ENCODE measurements at regions not wholly inside any gene's neighbourhood (a gene's known extent, or its start where the extent isn't known, plus 50 kb on each side); places are given as distances from the start of the nearest gene placed in this dataset.
"Not testable (repeated sequence)": the region's sequence is repeated elsewhere in the genome, so short reads cannot be mapped to it uniquely, and the experiment has no call there.

DNA sequence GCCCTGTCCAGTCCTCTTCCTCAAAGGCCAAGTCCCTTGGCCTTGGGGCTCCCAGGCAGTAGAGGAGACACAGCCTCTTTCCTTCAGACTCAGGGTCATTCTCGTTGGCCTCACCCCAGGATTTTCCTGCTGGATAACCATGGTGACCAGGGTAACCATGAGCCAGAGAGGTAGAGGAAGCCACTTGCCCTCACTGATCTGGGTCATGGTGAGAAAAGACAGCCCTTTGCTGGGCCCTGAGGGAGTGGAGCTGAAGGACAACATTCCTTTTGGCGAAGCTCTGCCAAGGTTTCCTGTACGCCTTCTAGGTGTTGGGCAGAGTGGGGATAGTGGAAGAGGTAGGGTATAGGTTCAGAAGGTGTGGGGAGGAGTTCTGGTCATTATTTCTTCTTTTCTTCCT, 53.1 kb upstream of the WNT4 start:
- DNase-seq (ENCODE audit: low read depth), result no peak

DNA sequence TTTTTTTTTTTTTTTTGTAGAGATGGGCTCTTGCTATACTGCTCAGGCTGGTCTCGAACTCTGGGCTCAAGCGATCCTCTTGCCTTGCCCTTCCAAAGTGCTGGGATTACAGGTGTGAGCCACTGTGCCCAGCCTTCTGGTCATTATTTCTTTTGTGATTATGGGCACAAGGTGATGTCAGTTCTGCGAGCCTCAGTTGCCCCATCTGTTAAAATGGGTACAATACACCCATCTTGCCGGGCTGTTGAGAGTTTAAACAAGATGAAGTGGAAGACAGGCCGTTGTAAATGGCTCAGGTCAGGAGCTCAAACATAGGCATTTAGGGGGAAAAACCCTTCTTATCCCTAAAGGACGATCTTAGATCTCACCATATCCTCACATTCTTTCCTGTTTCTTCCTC, 53.7 kb upstream of the WNT4 start:
- DNase-seq (ENCODE audit: low read depth), result no peak

DNA sequence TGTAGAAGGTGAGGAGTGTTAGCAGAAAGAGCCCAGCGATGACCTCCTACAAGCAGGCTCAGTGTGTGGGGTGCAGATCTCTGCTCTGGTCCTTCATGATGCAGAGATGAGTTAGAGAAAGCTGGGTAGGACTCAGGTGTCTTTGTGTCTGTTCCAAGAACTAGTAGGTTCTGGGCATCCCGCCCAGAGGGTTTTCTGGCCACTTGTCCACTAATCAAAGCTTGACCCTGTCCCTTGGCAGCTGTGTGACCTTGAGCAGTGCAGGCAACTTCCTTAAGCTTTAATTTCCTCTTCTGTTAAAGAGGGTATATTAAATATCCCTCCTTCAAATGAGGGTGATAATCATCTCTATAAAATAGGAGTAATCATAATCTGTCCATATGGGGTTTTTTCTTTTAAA, 54.7 kb upstream of the WNT4 start:
- DNase-seq (ENCODE audit: low read depth), result no peak

DNA sequence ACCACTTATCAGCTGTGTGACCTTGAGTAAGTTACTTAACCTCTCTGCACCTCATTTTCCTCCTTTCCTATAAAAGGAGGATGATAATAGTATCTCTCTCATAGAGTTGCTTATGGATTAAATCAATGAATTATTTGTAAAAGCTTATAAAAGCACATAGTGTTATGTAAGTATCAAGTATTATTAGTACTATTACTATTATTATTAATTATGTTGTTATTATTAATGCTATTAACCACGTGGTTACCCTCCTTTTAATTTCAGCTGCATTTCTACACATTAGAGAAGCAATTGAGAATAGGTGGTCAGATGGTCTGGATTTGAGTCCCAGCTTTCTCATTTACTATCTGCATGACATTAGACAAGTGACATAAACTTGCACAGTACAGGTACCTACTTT, 58.1 kb upstream of the WNT4 start:
- no peak for DNase-seq (ENCODE audit: low read depth)

DNA sequence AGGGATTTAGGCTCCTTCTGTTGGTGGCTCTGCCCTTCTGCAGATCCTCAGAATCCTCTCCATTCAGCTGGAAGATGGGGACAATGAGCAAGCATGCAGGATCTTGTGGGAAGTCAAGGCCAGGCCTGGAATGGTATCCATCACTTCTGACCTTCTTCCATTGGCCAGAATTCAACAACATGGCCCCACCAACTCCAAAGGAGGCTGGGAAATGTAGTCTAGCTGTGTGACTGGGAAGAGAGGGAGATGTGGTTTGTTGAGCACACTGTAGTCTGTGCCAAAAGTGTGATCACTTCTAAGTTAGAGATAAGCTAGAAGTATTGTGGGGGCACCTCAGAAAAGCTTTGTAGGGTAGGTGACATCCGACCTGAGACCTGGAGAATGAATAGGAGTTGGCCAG, 60.4 kb upstream of the WNT4 start:
- no peak for DNase-seq (ENCODE audit: low read depth)

DNA sequence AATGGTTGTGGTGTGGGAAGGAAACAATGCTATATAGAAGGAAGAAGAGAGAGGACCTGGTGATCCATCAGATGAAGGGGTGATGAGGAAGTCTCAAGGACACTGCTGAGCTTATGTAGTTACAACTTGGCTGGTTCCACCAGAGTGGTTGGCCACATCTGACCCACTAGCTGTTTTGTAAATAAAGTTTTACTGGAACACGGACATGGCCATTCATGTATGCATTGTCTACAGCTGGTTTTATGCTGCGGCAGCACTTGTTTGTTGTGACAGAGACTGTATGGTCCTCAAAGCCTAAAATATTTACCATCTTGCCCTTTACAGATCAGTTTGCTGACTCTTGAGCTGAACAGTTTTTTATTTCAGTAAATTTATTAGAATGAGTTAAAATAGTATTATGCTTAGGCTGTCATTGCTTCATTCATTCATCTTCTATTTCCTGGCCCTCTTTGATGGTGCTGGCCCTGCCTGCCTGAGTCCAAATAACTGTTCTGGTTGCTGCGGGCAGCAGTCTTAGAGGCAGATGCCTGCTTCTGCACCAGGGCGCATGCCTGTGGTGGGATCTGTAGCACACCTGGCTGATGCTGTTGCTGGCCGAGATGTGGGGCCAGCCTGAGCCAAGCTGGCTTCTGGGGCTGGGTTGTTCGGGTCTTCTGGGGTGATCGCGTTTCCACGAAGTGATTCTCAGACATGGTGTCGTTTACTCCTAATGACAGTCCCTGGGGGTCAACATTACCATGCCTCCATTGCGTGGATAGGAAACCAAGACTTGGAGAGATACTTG, 61.4 kb upstream of the WNT4 start:
- DNase-seq (ENCODE audit: low read depth), result no peak

DNA sequence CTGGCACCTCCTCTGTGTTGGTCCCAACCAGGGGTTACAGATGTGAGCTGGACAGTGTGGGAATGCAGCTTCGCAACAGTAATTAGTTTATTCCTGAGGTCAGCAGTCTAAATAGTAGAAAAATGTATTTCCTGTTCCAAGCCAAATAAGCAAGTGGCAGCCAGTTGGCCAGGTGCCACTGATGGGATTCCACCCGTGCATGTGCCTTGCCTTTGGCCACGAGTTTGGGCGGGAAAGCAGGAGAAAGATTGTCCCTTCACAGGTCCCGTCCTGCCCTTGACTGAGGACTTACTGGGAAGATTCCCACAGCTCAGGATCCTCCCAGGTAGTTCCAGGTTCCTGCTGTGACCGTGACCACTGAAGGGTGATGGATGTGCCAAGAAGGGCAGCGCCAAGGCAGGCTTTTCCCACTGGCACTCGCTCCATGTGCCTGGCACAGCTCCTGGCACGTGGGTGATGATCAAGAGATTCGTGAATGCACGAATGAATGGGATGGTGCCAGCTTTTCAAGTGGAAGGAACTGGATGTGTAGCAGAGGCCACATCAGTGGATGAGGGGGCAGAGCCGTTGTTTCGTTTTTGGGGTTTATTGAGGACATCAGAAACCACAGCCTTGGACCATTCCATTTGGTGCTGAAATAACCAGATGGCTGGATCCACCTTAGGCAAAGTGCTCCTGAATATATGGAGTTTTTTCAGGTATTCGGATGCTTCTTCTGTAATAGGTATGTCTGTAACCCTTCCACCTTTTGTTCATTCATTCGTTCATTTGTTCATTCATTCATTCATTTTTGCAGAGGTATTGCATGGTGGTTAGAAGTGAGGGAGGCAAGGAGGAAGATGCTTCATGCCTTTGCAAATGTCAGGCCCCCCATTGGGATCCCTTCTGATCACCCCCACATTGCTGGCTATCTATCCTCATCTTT, 62.4 kb upstream of the WNT4 start:
- DNase-seq (ENCODE audit: low read depth), result no peak

DNA sequence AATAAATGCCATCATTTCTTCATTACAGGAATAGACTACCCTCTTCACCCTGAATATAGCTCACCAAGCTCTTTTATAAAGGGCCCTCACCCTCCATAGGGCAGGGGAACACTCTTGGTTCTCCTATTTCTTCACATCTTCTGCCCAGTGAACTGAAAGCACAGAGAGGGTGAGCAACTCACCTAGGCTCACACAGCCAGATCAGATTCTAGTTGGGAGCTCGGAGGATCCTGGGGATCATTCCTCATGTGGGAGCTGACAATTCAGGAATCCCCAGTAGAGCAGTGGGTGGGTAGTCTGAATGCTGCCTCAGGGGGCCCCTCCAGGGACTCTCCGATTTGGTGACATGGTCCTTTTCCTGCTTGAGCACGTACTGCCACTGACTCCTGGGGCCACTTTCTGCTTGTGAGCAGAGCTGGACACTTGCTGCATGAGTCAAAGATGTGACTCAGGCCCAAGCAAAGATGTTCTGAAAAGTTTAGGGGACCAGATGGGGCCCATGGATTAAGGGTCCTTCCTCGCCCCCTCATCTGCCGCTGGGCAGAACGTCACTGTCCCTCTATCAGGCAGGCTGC, 63.7 kb upstream of the WNT4 start:
- DNase-seq (ENCODE audit: low read depth), result no peak

DNA sequence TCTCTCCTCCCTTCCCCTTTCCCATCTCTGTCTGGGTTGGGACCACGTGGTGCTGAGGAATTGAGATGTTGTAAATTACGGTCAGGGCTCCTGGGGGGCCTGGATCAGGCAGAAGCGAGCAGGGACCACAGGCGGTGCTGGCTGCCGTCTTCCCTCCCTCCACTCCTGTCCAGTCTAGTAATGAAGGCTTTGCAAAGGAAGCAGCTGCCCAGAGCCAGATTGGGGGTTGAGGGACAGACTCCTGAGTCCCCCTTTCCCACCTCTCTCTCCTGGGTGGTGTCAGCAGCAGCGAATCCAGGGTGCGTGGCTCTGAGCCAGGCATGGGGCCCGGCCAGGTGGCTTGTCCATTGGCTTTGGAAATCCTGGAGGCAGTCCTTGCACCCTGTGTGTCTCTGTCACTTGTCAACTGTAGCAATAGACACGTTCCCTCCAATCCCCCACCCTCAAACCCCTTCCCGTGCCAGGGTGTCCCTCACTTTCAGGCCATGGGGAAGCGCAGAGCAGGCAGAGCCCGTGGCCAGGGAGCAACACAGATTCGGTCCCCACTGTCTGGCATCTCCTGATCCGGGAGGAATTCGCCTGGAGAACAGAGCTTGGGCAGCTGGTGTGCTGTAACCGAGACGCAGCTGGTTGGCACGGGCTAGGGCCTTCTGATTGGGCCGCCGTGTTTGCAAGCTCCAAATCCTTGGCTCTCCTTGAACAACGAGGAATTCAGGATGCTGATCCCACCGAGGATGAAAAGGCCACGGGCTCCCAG, 64.8 kb upstream of the WNT4 start:
- DNase-seq (ENCODE audit: low read depth), result no peak

DNA sequence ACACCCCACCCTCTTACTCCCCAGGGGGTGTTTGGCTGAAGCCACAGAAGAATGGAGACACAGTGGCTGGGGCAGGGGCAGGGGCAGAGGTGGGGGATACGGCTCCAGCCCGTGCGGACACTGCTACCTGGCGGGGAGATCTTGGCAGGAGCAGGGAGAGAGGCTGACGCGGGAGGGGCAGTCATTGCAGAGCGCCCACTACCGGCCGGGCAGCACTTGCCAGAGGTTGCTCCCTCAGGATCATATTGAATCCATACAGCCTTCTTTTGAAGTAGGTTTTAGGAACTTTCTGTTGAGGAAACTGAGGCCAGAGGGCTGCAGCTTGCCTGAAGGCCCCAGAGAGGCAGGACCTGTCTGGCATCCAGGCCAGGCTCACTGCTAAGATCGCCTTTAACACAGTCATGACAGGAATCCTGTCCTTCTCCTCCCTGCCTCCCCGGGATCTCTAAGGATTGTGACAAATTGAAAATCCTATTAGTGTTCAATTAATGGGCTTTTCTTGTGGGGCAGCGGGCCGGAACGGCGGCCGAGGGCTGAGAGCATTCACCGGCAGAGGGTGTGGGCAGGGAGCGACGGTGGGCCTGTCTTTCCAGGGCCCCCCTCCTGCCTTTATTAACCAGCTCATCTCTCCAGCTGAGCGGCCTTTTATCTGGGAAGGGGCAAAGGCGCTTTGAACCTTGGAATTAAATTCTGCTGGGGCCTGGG, 65.5 kb upstream of the WNT4 start:
- no peak for DNase-seq (ENCODE audit: low read depth)

DNA sequence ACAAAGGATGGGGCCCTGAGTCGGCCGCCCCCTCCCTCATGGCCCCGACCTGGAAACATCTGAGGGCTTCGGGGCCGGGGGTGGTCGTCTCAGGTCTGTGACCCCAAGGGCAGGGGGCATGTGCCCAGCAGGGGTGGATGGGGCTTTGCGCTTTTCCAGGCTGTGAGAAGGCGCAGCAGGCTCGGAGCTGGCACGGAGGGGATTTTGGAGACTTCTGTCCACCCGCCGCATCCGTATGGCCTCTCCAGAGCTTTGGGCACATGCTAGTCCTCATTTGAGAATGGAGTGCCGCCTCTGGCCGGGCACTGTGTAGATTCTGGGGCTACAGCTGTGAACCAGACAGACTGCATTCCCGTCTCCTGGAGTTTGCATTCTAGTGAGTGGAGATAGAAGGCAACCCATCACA, 66.1 kb upstream of the WNT4 start:
- no peak for DNase-seq (ENCODE audit: low read depth)

DNA sequence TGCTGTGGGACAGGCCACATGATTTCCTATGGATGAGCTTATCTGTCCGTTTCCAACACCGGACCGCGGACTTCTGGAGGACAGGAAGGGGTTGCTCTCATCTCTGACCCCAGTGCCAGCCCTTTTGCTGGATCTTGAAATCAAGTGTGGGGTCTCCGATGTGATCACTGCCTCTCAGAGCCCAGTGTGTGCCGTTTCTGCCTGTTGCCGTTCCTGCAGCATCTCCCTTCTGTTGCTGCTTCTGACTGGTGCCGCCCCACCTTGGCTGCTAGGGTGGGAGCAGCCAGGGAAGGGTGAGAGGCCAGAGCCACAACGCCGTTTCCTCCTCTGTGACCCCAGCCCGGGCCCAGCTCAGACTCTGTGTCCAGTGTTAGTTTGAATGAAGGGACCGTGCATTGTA, 67.3 kb upstream of the WNT4 start:
- DNase-seq (ENCODE audit: low read depth), result no peak

DNA sequence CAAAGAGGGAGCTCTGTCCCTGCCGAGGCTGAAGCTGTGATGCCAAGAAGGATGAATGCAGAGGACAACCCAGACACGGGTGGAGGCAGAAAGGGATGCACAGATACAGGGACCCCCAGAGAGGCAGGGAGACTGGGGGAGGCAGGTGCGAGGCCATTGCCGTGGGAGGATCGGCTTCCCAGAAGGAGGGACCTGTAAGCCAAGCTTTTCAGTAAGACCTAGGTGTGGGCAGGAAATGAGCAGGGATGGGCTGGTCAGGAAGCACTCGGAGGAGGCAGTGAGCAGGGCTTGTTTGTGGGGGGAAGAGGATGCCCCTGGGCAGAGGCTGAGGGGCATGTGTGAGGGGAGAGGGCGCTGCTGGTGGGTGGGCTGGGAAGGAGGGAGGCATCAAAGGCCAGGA, 67.7 kb upstream of the WNT4 start:
- DNase-seq (ENCODE audit: low read depth), result no peak

DNA sequence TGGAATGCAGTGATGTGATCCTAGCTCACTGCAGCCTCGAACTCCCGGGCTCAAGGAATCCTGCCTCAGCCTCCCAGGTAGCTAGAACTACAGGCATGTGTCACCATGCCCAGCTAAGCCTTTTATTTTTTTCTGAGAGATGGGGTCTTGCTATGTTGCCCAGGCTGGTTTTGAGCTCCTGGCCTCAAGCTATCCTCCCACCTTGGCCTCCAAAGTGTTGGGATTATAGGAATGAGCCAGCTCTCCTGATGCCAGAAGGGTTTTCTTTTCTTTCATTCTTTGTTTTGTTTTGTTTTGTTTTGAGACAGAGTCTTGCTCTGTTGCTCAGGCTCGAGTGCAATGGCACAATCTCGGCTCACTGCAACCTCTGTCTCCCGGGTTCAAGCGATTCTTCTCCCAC, 68.6 kb upstream of the WNT4 start:
- DNase-seq (ENCODE audit: low read depth), result not testable (repeated sequence)

DNA sequence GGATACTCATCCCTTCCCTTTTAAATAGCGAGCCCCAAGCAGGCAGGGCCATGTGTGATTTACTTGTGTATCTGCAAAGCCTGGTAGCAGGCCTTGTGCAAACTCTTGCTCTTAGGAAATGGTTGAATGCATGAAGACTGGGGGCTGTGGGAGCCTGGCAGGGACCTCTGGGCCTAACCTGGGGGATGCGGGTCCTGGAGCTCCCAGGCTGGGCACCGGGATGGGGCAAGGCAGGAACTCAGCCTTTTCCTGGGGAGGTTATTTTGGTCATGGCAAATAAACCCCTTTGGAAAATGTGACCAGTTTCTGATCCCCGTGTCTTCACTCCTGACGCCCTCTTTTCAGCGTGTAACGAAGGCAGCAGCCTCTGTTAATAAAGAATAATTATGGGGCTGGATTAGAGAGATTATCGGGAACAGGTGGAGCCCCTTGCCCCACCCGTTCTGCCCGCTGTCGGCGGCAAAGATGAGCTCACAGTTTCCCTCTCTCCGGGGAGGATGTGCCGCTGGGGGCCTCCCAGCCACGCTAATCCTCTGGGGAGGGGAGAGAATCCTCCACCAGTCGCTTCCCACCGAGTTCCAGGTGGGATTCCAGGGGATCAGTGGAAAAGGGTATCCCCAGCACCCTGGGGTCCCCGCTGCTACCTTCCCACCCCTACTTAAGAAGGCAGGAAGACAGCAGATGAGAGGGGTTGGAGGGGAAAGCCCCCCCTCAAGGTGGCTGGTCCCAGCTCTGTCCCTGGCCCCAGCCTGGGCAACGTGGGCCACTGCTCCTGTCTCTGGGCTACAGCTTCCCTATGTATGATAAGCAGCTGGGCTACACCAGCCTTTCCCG, 69.7 kb upstream of the WNT4 start:
- no peak for DNase-seq (ENCODE audit: low read depth)

DNA sequence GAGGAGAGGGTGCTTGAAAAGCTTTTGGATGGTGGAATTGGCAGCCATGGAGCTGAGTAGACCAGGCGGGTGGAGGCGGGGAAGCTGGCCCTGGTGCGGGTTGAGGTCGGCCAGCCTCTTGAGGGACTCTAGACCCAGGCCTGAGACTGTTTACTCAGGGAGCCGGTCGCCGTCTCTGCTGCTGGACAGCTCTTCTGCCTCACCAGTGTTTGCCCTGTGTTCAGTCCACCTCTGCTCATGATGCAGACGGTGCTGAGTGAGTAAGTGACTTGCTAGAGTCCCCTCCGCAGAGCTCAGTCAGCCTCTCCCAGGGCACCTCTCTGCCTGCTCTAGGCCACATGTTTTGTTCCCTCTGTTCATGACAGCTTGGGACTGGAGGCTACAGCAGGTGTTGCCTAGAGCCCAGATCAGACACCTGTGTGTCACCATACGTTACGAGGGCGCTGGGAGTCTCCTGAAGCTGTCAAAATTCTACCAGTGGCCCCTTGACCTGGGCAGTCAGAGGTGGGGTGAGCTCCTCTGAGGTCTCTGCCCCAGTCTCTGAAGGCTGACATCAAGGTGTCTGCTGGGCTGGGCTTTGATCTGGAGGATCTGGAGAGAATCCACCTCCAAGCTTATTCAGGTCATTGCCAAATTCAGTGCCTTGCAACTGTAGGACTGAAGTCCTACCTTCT, 73.5 kb upstream of the WNT4 start:
- no peak for DNase-seq (ENCODE audit: low read depth)

DNA sequence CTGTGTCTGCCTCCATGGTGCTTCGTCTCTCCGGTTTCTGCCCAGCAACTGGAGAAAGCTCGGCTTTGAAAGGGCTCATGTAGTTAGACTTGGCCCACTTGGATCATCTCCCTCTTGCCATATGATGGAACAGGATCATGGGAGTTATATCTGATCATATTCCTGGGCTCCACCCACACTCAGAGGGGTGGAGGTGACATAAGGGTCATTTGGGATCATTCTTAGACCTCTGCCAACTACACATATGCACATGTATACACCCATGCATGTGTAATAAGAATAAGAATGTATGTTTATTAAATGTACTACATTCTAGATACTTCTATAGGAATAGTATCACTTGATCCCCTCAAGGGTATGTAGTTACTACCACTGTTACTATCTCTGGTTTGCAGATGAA, 74.1 kb upstream of the WNT4 start:
- no peak for DNase-seq (ENCODE audit: low read depth)

DNA sequence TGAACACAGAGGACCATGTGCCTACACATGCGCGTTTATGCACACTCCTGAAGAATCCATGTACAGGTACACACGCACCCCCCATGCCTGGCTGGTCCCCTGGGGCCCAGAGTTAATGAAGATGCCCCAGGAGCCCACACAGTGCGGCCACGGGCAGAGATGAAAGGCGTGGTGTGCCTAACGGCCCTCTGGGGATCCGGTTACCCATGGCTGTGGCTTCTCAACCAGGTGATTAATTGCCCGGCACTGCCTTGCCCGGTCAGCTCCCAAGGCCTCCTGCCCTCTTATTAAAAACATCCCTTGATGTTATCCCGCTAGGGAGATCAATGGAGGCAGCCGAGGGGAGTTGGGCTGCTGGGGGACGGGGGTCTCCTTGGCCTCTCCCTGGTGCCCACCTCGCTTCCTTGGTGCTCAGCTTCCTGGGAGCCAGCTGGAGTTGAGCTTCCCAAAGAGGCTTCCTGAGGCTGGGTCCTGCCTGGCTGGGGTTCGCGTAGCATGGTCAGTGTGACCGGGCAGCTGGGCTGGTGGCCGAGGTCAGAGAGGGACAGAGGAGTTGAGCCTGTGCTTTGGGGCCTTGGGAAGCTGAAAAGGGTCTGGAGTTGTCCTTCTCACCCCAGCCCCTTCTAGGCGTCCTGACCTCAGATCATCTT, 75.0 kb upstream of the WNT4 start:
- DNase-seq (ENCODE audit: low read depth), result no peak

DNA sequence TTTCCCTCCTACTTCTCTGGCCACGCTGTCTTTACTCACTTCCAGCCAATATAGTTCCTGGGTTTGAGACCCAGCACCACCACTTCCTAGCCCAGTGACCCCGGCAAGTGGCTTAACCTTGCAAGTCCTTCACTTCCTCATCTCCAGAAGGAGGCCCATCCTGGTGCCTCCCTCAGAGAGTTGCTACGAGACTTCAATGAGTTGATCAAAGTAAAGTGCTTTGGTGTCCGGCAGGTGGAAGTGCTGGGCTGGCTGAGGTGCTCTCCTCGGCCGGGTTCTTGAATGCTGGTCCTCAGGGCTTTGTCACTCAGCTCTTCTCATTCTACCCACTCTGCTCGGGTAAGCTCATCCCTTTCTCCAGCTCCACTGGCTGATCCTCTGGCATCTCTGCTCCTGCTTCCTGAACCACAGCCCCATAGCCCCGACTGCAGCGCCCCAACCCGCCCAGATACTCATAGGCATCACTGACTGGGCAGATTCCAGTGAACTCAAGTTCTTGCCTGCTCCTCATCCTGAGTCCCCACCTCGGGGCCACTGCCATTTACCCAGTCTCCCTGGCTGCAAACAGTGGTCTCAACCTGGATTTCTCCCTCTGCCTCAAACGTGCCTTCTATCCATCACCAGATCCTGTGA, 75.8 kb upstream of the WNT4 start:
- no peak for DNase-seq (ENCODE audit: low read depth)

Measured in GM04503 (cell line).